ENCODE measurements at regions not wholly inside any gene's neighbourhood (a gene's known extent, or its start where the extent isn't known, plus 50 kb on each side); places are given as distances from the start of the nearest gene placed in this dataset.

- Histone ChIP-seq H4K20me1 (ENCODE audit: control insufficient read depth, extremely low read depth, insufficient read depth, low read length) (no peaks in the 10 kb centered on the region), H3K4me1 (ENCODE audit: control insufficient read depth, extremely low read depth, insufficient read depth, low read length) (no peaks in the 10 kb centered on the region), H3K4me2 (ENCODE audit: extremely low read depth, insufficient read depth, low read length) (no peak overlapping the region), H2AFZ (ENCODE audit: low read length) (no peak overlapping the region), H3K79me2 (ENCODE audit: control insufficient read depth, insufficient read depth, low read length) (no peaks in the 10 kb centered on the region), H3K27me3 (ENCODE audit: control insufficient read depth, insufficient read depth, low read length) (no peaks in the 10 kb centered on the region), H3K36me3 (ENCODE audit: control insufficient read depth, insufficient read depth, low read length) (no peaks in the 10 kb centered on the region), H3K4me3 (replicated peaks in 1 of 4; ENCODE audit: control extremely low read depth in 1 of 4, insufficient read depth in 1 of 4, low read depth in 3 of 4, low read length in 4 of 4) (no peak overlapping the region), H3K27ac (ENCODE audit: insufficient read depth, low read length) (no peak overlapping the region), H3K9me3 (ENCODE audit: control insufficient read depth, insufficient read depth, low read depth, low read length) (no peaks in the 10 kb centered on the region), H3K9ac (ENCODE audit: insufficient read depth, low read length) (no peak overlapping the region)
- DNase-seq (ENCODE audit: low read depth in 2 of 2), result no peak
- TF ChIP-seq, protein P1, sequence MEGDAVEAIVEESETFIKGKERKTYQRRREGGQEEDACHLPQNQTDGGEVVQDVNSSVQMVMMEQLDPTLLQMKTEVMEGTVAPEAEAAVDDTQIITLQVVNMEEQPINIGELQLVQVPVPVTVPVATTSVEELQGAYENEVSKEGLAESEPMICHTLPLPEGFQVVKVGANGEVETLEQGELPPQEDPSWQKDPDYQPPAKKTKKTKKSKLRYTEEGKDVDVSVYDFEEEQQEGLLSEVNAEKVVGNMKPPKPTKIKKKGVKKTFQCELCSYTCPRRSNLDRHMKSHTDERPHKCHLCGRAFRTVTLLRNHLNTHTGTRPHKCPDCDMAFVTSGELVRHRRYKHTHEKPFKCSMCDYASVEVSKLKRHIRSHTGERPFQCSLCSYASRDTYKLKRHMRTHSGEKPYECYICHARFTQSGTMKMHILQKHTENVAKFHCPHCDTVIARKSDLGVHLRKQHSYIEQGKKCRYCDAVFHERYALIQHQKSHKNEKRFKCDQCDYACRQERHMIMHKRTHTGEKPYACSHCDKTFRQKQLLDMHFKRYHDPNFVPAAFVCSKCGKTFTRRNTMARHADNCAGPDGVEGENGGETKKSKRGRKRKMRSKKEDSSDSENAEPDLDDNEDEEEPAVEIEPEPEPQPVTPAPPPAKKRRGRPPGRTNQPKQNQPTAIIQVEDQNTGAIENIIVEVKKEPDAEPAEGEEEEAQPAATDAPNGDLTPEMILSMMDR (conservative IDR thresholded peaks at IDR 0.05 in 1 of 2, IDR thresholded peaks at IDR 0.05 in 1 of 2; ENCODE audit: low read depth in 1 of 2, low read length in 2 of 2), result no peak
- TF ChIP-seq EZH2 (IDR thresholded peaks at IDR 0.05; ENCODE audit: low read length, missing control alignments), result no peak
Measured at GRCh38 chr7:69545175-69545574, 53.1 kb upstream of the AUTS2 start.

All from fibroblast of lung (primary cell).